ENCODE measurements at regions not wholly inside any gene's neighbourhood (a gene's known extent, or its start where the extent isn't known, plus 50 kb on each side); places are given as distances from the start of the nearest gene placed in this dataset.

- no peak for TF ChIP-seq CTCF (conservative IDR thresholded peaks at IDR 0.05; ENCODE audit: low read depth in 2 of 2)
- no peak for TF ChIP-seq EZH2 (IDR thresholded peaks at IDR 0.05; ENCODE audit: low read depth, unreplicated experiment)
- TF ChIP-seq CREB1 (CRISPR knock-in tag; IDR thresholded peaks at IDR 0.05; ENCODE audit: low read depth): no peak
- no peak for TF ChIP-seq STAT1 (IDR thresholded peaks at IDR 0.05; ENCODE audit: unreplicated experiment)
- no peak for TF ChIP-seq ZNF114 (CRISPR knock-in tag; IDR thresholded peaks at IDR 0.05)
- TF ChIP-seq ETS1 (IDR thresholded peaks at IDR 0.05): no peak
- TF ChIP-seq ZNF331 (CRISPR knock-in tag; IDR thresholded peaks at IDR 0.05; ENCODE audit: low read depth): no peak
These were observed 304.3 kb upstream of the SALL1 start (continued) for GRCh38 chr16:51455398-51455797.

- Histone ChIP-seq H3K9me2 (ENCODE audit: insufficient read depth) (peaks cover 17% of the 10 kb centered on the region), H4K20me1 (replicated peaks; ENCODE audit: insufficient read depth) (no peaks in the 10 kb centered on the region), H3K4me3 (no peak overlapping the region), H3K27ac (ENCODE audit: low read depth) (no peak overlapping the region), H2AFZ (peak overlapping the region; percentile 56; the same call in 1 of the 2 replicates), H3F3A (replicated peaks; ENCODE audit: low read depth) (no peaks in the 10 kb centered on the region), H3K27me3 (ENCODE audit: insufficient read depth) (no peaks in the 10 kb centered on the region), H3K4me1 (ENCODE audit: insufficient read depth) (no peaks in the 10 kb centered on the region), H3K4me2 (no peak overlapping the region), H3K36me3 (ENCODE audit: insufficient read depth) (no peaks in the 10 kb centered on the region), H3K79me2 (replicated peaks; ENCODE audit: insufficient read depth) (no peaks in the 10 kb centered on the region)
- DNase-seq (ENCODE audit: low spot score) (no peak), ATAC-seq (no peak)
- no peak overlapping the region for H3K4me3 Mint-ChIP-seq
- H3K27me3 Mint-ChIP-seq (ENCODE audit: insufficient read depth, low read depth, poor library complexity): no peaks in the 10 kb centered on the region
- H3K27ac Mint-ChIP-seq: no peak overlapping the region
- no peaks in the 10 kb centered on the region for H3K9me3 Mint-ChIP-seq
- H3K36me3 Mint-ChIP-seq (ENCODE audit: low read depth): no peaks in the 10 kb centered on the region
- H3K4me1 Mint-ChIP-seq: peaks cover 15% of the 10 kb centered on the region
- TF ChIP-seq JUNB (IDR thresholded peaks at IDR 0.05; ENCODE audit: unreplicated experiment) (no peak), CREB1 (CRISPR knock-in tag; IDR thresholded peaks at IDR 0.05; ENCODE audit: low read depth) (no peak), ZNF462 (CRISPR knock-in tag; IDR thresholded peaks at IDR 0.05) (no peak), STAT1 (IDR thresholded peaks at IDR 0.05; ENCODE audit: unreplicated experiment) (no peak), NANOG (IDR thresholded peaks at IDR 0.05; ENCODE audit: borderline replicate concordance) (no peak), POLR2AphosphoS5 (IDR thresholded peaks at IDR 0.05; ENCODE audit: low read depth) (no peak), REST (IDR thresholded peaks at IDR 0.05; ENCODE audit: unreplicated experiment) (no peak), ZNF114 (CRISPR knock-in tag; IDR thresholded peaks at IDR 0.05) (no peak), ETS1 (IDR thresholded peaks at IDR 0.05) (no peak)
These were observed 302.2 kb upstream of the SALL1 start for GRCh38 chr16:51453251-51453650.
